ENCODE measurements at regions not wholly inside any gene's neighbourhood (a gene's known extent, or its start where the extent isn't known, plus 50 kb on each side); places are given as distances from the start of the nearest gene placed in this dataset.

DNA sequence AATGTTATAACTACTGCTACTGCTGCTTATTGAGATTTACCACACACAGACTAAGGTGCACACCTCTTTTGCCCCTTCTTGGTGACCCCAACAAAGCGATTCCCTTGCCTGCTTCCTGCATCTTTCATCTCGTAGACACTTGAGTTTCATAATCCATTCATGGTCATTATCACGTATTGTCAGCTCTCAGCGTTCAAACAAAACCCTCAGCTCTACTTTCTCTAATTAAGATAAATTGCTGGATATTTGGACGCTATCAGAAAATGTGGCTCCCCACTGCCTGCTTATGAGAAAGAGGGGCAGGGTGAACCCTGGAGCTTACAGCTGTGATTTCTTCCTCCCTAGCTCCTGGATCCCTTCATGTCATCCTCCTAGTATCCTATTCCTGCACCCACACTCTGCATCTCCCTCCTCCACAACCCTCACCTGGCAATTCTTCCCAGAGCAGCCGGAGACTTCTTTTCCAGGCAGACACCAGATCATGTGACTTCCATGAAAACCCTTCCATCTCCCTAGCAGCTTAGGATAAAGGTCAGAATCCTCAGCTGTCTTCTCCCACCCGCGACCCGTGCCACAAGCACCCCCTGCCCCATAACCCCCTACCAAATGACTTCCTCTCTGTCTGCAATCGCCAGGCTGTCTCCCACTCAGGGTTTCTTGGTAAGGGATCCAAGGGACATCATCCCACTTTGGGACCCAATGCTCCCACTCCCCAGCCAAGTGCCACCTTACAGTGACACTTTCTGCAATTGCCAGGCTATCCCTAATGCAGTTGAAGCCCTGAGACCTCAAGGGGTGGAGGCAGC is 146.5 kb downstream of the NSG2 start:
- DNase-seq: no peak

DNA sequence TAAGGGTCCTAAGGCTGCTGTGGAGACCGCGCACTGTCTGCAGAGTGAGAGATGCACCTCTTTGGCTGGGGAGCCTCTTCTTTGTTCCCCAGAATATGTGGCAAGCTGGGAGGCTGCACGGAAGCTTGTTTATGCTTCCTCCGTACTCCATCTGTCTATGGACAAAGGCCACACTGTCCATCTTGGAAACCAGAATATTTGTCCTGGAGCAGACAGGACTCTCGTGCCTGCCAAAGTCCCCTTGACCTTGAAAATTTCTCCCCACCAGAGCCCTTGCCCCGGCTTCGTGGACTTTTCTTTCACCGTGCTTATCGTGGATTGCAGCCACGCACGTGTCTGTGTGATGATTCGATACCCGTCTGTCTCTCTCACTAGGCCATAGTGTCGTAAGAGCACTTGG is 147.4 kb downstream of the NSG2 start:
- no peak for DNase-seq

DNA sequence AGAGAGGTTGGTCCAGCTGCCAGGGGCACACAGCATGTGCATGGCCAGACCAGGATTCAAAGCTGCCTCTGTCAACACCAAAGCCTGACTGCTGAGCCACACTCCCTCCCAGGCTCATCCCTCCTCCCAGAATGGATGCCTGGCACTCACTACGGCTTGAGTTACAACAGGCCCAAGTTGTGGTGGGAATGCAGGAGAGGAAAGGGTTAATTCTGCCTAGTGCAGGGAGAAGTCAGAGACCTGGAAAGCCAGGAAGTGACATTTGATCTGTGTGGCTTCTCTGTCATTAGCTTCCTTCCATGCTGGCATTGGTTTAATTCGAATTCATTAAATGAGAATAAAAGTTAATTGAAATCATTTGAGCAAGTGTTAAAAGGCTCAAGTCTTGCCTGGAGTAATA is 150.0 kb downstream of the NSG2 start:
- no peak for DNase-seq

DNA sequence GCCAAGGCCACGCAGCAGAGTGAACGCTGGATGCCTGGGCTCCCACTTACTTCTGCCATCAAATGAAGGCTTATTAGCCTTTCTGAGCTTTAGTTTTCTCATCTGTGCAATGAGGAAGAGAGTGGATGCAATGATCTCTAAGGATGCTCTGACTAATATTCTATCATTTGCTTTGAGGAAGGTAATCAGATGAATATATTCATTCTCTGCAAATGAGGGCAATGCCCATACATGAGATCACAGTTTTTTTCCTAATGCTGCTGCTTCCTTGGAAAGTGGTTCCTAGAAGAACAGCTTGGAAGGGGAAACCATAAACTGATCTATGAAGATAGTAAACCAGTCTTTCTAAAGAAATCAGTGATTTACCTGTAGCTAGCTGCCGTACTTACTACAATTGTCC is 152.4 kb downstream of the NSG2 start:
- DNase-seq: no peak

DNA sequence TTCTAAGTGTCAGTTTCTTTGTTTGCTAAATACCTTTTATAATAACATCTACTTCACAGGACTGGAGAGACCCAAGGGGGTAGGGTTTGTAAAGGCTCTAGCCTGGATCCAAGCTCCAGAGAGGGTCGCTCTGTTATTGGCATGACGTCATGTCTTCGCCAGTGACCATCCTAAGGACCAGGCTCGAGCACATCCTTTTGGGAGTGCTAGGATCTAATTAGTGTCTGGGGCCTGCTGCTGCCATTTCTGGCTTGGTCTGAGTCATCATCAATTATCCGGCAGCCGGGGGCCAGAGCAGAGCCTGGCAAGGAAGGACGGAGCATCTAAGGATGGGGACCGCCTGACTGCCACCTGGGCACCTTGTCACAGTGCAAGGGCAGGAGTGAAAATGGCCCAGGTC is 153.0 kb downstream of the NSG2 start:
- no peak for DNase-seq

GRCh38 chr5:174202996-174203395 is 157.5 kb downstream of the NSG2 start:
- no peak for DNase-seq

- DNase-seq: no peak
Observed at GRCh38 chr5:174204535-174205313, 159.2 kb downstream of the NSG2 start.

DNA sequence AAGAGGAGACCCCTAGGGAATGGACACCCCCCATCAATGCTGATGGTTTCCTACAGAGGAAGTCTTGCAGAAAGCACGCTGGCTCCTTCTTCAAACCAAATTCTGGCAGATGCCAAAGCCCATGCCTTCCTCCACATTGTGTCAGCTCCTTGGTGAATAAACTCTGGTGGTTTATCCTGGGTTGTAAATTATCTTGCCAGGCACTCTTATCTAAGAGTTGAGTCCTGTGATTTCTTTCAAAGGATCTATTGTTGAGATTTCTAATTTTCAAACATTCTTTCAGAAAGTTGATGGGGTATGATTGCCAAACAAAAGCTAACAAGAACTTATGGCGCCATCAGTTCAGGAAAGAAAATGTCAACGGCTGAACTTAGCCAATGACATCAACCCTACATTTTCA is 160.4 kb downstream of the NSG2 start:
- no peak for DNase-seq

- DNase-seq: no peak
Observed at GRCh38 chr5:174210596-174211276, 165.2 kb downstream of the NSG2 start.

GRCh38 chr5:174211277-174211626 is 165.7 kb downstream of the NSG2 start:
- no peak for DNase-seq

- DNase-seq: no peak
Observed at GRCh38 chr5:174217527-174217926, 172.0 kb downstream of the NSG2 start.

GRCh38 chr5:174218162-174218561 is 172.7 kb downstream of the NSG2 start:
- DNase-seq: no peak

GRCh38 chr5:174220417-174220816 is 174.9 kb downstream of the NSG2 start:
- no peak for DNase-seq

- no peak for DNase-seq
Observed at GRCh38 chr5:174221436-174221835, 175.9 kb downstream of the NSG2 start.

DNA sequence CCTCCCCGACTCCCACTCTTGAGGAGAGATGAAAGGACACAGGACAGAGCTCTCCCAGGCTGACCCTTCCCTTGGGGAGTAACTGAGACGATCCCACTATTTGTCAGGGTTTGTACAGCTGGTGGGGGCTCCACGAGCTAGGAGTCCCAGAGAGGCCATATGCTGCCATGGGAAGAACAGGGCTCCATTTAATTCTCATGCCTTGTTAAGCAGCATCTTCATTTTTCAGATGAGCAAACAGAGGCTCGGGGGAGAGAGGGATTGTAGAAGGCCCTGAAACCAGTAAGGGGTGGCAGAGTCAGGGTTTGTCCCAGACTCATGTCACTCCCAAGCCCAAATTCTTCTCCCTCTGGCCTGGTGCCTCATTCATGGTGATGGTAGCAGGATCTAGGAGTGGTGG is 176.4 kb downstream of the NSG2 start:
- DNase-seq: no peak

GRCh38 chr5:174222891-174223290 is 177.4 kb downstream of the NSG2 start:
- DNase-seq: no peak

GRCh38 chr5:174223355-174223754 is 177.8 kb downstream of the NSG2 start:
- DNase-seq: no peak

DNA sequence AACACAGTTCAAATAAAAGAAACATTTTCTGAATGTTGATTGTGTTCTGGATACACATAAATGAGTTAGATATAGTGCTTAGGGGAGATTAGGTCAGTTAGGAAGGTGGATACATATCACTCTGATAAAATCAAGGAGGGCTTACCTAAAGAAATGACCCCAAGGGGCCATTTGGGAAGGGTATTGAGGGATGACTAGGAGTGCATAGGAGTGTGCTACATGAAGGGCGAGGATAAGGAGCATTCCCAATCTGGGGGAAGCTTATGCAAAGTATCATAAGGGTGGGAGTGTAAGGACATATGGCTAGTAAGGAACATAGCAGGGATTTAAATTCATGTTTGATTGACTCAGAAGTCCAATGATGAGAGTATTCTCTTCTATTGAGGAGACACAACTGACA is 183.6 kb downstream of the NSG2 start:
- no peak for DNase-seq

GRCh38 chr5:174229514-174230370 is 184.2 kb downstream of the NSG2 start:
- no peak for DNase-seq

DNA sequence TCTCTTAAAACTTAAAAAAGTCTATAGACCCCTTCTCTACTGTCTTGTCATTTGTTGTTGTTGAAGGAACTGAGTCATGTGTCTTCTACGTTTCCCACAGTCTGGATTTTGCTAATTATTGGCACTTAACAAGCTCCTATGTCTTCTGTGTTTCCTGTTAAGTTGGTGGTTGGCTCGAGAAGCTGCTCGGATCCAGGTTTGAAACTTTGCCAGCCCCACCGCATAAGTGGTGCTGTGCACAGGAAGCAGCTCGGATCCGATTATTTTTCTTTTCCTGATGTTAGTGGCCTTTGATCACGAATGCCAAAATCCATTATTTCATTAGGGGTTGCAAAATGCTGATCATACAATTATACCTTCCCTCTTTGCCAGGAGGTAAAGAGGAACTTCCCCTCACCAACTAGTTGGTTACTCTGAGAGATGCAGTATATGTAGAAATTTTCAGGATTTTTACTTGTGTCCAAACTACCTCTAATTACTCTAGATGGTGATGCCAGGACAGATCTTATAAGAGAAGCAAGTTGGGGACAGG is 186.5 kb downstream of the NSG2 start:
- no peak for DNase-seq

DNA sequence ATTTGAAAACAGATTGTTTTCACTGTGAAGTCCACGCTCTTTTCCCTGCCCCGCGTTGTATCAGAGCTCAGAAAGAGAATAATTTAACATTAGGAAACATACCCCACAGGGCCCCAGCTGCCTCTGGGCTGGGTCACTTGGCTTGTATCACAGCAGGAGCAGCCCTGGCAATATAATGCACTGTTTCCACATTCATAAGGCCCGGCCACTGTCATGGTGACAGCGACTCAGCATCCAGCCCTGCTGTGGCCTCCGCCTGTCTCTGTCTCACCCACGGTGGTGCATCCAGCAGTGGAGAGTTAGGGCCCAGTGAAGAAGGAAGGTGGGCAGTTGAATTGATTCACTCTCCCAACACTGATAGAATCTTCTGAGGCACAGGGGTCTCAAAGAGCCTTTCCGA is 188.9 kb downstream of the NSG2 start:
- DNase-seq: no peak

DNA sequence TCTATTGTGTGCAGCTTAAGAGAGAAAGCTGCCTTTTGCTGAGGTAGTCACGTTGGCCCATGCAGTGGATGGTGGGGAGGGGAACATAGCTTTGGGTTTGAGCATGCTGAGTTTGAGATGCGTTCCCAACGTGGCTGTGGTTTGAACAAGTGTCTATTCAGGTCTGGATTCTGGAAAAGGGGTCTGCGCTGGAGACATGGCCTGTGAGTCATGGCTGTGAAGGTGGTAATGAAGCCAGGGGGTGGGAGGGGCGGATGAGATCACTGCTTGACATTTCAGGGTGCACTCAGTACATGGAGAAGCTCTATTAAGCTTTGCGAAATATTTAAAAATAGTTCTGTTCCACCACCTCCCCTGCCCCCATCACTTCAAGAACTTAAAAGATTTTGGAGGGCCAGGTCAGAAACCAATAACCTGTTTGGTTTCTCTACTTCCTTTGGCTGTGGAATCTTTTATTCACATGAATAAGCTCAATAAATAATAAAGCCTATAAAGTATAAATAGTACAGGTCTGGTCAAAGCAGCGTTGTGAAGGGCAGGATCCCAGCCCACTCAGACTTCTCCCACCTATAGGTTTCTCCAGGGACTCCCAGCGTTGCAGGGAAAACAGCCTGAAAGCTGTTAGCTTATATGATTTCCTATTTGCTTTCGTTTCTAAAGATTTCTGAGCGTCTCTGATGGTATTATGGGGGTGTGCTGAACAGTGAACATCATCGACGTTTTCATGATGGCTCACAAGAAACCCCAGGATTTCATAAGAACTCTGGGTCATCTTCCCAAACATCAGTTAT is 189.9 kb downstream of the NSG2 start:
- DNase-seq: no peak

All from Kasumi-1 (cell line).